Ovary (tissue), 3 donors: ENCODE measurements at regions not wholly inside any gene's neighbourhood (a gene's known extent, or its start where the extent isn't known, plus 50 kb on each side); places are given as distances from the start of the nearest gene placed in this dataset.

Experiments used
- EP300 ChIP-seq: sonication (generic); formaldehyde crosslinking; IDR thresholded peaks from one replicate; pipeline ENCODE4 v1.6.1; 2017; ENCODE audit warnings: antibody characterized with exemption
- POLR2A ChIP-seq: fragments of 450-650 bp; IDR thresholded peaks from one replicate; pipeline ENCODE4 v1.6.1; 2017; ENCODE audit warnings: antibody characterized with exemption, mild to moderate bottlenecking, moderate library complexity
- TF ChIP-seq, protein P1 (sequence below), 3 donors: fragments of 450-650 bp in 2 of 3; fragments of 200-600 bp in 1 of 3; IDR thresholded peaks; one replicate each; pipeline versions ENCODE4 v1.5.1 to v1.8.0; 2016 to 2022; ENCODE audit warnings: antibody characterized with exemption in 3 of 3, mild to moderate bottlenecking in 1 of 3
- donor health status: DM: no; HTN: no; CAD: no.

GRCh38 chr2:4780679-4781078 is 911.5 kb upstream of the SOX11 start:
- TF ChIP-seq, protein P1, sequence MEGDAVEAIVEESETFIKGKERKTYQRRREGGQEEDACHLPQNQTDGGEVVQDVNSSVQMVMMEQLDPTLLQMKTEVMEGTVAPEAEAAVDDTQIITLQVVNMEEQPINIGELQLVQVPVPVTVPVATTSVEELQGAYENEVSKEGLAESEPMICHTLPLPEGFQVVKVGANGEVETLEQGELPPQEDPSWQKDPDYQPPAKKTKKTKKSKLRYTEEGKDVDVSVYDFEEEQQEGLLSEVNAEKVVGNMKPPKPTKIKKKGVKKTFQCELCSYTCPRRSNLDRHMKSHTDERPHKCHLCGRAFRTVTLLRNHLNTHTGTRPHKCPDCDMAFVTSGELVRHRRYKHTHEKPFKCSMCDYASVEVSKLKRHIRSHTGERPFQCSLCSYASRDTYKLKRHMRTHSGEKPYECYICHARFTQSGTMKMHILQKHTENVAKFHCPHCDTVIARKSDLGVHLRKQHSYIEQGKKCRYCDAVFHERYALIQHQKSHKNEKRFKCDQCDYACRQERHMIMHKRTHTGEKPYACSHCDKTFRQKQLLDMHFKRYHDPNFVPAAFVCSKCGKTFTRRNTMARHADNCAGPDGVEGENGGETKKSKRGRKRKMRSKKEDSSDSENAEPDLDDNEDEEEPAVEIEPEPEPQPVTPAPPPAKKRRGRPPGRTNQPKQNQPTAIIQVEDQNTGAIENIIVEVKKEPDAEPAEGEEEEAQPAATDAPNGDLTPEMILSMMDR (IDR thresholded peaks at IDR 0.05) = no peak
- no peak for TF ChIP-seq POLR2A
- no peak for TF ChIP-seq EP300
